MM.1S (cell line): ENCODE measurements at regions not wholly inside any gene's neighbourhood (a gene's known extent, or its start where the extent isn't known, plus 50 kb on each side); places are given as distances from the start of the nearest gene placed in this dataset.

ENCODE experiments used
- CTCF ChIP-seq: fragments of 300-600 bp; sonication (generic); IDR thresholded peaks from 2 replicates; pipeline ENCODE4 v1.5.1; 2016; ENCODE audit warnings: antibody characterized with exemption, low read length, mixed read lengths
- EZH2phosphoT487 ChIP-seq: fragments of 300-600 bp; sonication (generic); IDR thresholded peaks from 2 replicates; pipeline ENCODE4 v1.6.1; 2018; ENCODE audit warnings: antibody characterized with exemption, low read length

GRCh38 chr1:230495891-230496385, 69.8 kb upstream of the PGBD5 start:
- no peak for TF ChIP-seq EZH2phosphoT487
- no peak for TF ChIP-seq CTCF
